ENCODE measurements at regions not wholly inside any gene's neighbourhood (a gene's known extent, or its start where the extent isn't known, plus 50 kb on each side); places are given as distances from the start of the nearest gene placed in this dataset.

DNA sequence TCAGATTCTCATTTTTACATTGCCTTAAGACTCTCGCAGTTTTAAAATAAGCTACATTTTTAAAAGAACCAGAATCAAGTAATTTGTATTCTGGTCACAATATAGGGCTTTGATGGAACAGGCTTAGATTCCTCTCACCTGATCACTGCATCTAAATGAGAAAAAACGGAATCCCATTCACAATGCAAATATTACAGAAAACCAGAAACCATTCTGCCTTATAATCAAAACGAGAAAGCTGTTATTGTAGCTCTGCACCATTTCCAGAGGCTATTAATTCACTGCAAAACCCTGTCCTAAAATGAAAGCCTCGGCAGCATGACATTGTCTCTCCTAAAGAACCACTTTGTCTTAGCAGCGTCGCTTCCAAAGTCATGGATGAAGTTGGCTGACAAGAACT is 116.1 kb upstream of the ZNF366 start:
- DNase-seq (ENCODE audit: low read depth in 2 of 3, low spot score in 2 of 3): no peak

DNA sequence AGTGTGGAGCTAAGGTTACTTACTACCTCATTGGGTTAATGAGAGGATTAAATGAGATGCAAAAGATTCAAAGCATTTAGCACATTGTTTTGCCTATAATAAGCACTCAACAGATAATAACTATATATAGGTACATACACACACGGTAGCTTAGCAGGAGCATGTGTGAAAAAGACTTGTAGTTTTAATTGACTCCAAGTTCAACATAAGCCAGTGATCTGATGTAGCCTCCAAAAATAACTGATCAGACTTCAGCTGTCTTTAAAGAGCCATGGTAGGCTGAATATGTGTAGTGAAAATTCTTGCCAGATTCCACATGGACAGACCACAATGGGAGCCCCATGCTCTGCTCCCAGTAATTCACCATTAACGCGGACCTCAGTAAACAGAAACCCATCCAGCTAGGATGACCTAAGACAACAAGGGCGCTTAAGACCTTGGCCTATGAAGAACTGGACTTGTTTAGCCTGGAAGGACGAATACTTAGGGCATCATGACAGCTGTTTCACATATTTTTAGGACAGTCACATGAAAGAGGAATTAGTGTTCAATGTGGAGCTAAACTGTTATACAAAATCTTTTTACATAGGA is 115.1 kb upstream of the ZNF366 start:
- DNase-seq (ENCODE audit: low read depth in 2 of 3, low spot score in 2 of 3): no peak

DNA sequence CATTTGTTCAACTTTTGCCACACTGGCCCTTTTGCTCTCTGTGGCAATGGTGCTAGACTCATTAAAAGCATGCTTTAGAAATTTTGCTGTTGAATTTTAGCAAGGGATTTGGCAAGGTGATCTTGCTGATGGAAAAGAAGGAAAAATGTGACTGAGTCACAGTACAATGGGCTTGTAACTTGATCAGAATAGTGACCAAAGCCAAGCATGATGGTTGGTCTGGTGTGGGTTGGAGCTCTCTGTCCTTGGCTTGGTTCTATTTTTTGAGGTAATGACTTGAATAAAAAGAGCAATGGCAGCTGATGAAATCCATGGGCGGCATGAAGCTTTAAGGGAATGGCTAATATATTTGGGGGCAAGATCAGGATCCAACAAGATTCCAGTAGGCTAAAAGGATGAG is 114.4 kb upstream of the ZNF366 start:
- DNase-seq (ENCODE audit: low read depth in 2 of 3, low spot score in 2 of 3): no peak

DNA sequence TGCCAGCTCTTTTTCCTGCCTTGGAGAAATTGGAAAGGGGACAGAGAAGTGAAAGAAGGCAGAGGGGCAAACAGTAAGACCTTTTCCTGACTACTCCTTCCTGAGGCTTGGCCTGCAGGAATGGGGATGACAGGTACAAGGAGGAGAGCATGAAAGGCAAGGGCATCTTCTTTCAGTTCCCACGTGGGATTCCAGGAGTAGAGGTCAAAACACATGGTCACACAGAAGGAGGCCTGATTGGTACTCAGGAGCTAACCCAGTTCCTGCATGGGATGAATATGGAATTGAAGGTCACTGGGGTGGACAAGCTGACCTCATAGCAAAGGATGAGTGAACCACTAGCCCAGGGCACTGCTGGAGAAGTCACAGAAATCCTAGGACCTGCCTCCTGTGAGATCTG is 112.5 kb upstream of the ZNF366 start:
- no peak for DNase-seq (ENCODE audit: low read depth in 2 of 3, low spot score in 2 of 3)

DNA sequence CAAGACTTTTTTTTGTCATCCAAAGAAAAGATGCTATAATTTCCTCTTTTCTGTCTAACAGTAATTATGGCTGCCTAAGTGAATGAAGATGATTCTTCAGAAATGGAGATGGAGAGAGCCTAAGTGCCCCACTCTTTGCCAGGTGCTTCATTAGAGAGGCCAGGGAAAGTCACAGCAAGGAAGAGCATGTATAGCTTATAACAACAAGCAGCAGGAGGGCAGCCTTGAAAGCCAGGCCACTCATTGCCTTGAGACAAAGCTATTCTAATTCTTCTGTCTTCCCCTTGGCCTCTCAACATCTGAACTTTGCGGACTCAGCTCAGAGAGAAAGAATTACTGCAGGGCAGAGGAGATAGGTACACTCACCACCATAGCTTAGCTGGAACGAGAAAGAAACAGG is 112.0 kb upstream of the ZNF366 start:
- DNase-seq (ENCODE audit: low read depth in 2 of 3, low spot score in 2 of 3): no peak

DNA sequence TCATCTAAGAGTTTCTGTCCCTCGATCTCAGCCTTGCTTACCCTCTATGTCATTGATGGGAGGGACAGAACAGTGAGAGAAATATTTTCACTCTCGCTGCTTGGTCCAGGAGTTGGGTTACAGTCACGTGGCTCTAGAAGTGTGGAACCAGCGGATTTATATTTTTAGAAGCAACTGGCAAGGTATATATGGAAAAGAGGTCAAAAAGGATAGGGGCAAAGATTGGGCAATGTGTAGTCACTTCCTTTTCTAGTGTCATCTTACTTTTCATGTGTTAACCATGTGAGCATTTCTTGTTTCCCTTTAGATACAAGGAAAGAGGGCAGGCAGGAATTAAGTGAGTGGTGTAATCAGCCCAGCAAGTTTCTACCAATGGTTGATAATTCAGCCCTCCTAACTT is 111.5 kb upstream of the ZNF366 start:
- DNase-seq (ENCODE audit: low read depth in 2 of 3, low spot score in 2 of 3): no peak

DNA sequence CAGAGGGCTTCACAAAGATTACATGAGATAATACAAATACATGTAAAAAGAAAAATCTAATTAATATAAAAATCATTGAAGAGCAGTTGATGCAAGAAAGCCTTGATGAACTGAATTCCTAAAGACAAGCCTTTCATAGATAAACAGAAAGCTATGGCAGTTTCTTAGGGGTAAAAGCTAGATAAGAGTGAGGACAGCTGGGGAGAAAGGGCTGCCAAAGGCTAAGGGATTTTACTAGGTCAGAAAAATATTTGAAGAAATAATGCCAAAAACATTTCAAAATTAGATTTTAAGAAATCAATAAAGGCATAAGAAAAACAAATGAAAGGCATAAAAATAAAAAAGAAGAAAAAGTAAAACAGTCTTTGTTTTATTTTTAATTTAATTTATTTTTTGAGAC is 107.9 kb upstream of the ZNF366 start:
- no peak for DNase-seq (ENCODE audit: low read depth in 2 of 3, low spot score in 2 of 3)

DNA sequence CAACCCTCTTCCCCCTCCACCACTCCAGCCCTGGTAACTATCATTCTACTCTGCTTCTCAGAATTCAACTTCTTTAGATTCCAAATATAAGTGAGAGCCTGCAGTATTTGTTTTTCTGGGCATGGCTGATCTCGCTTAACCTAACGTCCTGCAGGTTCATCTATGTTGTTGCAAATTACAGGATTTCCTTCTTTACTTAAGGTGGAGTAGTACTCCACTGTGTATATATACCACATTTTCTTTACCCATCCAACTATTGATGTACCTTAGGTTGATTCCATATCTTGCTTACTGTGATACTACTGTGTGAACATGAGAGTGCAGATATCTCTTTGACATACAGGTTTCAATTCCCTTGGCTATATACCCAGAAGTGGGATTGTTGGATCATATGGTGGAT is 106.3 kb upstream of the ZNF366 start:
- DNase-seq (ENCODE audit: low read depth in 2 of 3, low spot score in 2 of 3): no peak

DNA sequence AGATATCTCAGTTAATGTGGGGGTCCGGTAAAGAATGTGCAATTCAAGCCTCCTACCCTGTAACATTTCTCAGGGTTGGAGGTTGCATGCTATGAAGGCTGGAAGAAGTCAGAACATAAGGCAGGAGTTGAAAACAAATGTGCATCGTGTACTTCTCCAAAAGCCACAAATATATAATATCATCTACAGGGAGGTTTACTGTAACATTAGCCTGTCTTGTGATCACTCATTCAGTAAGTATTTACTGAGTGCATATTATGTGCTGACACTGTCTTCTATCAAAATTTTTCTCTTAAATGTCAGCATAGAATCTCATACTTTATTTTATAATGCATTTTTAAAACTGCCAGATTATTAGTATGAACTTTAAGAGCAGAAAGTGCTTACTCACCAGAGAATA is 105.6 kb upstream of the ZNF366 start:
- no peak for DNase-seq (ENCODE audit: low read depth in 2 of 3, low spot score in 2 of 3)

DNA sequence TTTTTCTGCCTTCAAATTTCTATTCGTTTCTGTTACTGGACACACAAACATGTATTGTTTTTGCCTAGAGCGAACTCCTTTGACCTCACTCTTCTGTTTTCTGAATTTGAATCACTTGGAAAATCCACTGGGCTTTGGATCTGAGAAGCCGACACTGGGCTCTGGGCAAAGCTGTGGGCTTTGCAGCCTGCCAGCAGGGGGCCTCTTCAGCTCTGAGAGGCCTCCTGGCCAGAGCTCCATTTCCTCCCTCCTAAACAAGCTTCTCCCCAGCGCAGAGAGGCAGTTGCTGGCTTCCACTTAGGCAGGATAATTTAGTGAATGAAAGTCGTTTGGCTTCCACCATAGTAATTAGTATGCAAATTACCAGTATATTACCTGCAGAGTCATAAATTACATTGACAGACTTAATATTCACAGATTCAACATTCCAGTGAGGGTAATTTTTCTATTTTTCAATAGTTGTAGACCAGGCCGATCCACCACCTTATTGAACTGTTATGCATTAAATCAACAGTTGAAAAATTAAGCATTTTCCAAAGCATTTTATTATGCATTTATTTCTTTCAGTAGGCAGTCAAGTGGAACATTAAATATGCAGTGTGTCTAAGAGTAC is 104.0 kb upstream of the ZNF366 start:
- DNase-seq (ENCODE audit: low read depth in 2 of 3, low spot score in 2 of 3): peak in 2 of 3 donors; percentile 57 to 70

DNA sequence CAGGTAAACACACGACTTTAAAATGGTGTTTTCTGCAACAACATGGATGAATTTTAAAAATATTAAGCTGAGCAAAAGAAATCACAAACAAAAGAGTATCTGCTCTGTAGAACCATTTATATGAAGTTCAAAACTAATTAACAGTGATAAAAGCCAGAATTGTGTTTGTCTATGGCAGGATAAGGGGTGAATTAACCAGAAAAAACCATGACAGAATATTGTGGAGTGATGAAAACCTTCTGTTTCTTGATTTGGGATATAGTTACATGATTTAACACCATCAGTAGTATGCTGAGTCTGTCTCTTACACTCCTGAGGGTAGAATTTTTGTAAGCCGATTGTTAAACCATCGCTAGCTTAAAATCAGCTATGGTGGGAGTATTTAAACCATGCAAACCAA is 101.7 kb upstream of the ZNF366 start:
- DNase-seq (ENCODE audit: low read depth in 2 of 3, low spot score in 2 of 3): no peak

DNA sequence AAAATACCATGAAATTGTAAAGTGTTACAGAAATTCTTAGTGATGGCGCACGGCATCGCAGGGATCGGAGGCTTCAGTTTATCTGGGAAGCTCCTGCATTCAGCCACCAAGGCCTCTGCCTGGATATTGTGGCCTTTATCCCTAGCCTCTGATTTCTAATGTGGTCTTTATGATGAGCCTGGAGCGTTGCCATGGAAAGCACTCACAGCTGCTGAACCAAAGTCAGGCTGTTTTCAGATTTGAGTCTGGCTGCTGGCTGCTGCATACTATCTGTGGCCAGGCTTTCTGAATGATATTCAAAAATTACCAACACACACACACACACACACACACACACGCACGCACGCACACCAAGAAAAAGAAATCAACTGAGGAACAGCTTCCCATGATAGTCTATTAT is 101.1 kb upstream of the ZNF366 start:
- no peak for DNase-seq (ENCODE audit: low read depth in 2 of 3, low spot score in 2 of 3)

DNA sequence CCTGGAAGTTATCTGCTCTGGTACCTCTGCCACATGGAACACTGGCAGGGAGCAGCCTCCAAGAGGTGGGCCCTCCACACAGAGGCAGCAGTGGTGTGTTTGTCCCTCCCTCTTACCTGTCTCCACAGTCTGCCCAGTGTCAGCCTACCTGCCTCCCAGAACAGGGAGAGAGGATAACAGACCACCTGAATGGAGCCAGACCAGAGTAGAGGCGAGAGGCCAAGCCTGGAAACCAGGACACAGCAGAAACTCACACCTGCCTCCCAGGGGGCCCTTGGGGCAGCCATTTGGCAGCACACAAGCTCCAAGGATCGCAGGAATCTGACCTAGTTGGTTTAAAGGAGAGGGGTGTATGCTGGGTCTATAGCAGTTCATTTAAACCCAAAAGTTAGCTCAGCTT is 100.2 kb upstream of the ZNF366 start:
- no peak for DNase-seq (ENCODE audit: low read depth in 2 of 3, low spot score in 2 of 3)

DNA sequence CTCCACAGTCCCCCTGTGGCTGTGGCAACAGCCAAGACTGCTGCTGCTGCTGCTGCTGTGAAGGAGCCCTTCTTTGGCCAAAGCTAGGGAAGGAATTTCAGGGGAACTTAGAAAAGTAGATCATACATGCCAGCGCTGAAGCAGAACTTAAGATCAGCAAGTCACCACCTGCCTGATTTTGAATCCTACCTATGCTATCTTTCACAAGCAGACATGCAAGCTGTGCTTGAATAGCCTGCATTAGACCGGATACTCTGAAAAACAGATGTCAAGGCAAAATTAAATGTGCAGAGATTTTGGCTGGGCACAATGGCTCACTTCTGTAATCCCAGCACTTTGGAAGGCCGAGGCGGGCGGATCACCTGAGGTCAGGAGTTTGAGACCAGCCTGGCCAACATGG is 99.3 kb upstream of the ZNF366 start:
- no peak for DNase-seq (ENCODE audit: low read depth in 2 of 3, low spot score in 2 of 3)

DNA sequence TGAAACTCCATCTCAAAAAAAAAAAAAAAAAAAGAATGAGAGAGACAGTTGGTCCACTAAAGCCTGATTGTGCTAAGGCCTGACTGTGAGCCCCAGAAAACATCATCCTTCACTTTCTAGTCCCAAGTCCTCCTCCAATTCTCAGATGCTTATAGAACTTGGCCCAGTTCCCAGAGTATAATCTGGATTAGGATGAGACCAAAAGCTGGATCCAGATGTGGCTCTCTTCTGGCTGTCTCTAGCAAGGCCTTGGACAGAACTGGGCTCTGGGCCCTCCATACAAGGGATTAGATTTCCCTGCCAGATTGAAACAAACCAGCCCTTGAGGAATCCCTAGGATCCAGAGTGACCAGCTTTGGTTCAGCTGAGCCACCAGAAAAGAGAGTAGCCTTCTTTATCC is 98.4 kb upstream of the ZNF366 start:
- DNase-seq (ENCODE audit: low read depth in 2 of 3, low spot score in 2 of 3): no peak

DNA sequence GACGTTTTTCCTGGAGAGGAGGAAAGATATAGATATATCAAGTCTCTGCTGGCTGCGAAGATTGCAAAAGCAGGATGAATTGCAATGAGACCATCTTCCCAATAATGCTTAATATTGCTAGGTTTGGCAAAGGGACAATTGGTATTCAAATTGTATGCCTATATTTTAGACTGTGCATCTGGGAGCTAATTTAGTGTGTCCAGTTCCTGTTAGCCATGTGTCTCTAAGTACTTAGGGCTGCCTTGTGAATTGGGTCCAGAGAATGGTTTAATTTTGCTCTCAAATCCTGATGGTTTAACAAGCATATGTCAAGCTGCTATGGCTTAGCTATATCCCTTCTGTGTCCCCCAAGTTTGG is 97.6 kb upstream of the ZNF366 start:
- no peak for DNase-seq (ENCODE audit: low read depth in 2 of 3, low spot score in 2 of 3)

DNA sequence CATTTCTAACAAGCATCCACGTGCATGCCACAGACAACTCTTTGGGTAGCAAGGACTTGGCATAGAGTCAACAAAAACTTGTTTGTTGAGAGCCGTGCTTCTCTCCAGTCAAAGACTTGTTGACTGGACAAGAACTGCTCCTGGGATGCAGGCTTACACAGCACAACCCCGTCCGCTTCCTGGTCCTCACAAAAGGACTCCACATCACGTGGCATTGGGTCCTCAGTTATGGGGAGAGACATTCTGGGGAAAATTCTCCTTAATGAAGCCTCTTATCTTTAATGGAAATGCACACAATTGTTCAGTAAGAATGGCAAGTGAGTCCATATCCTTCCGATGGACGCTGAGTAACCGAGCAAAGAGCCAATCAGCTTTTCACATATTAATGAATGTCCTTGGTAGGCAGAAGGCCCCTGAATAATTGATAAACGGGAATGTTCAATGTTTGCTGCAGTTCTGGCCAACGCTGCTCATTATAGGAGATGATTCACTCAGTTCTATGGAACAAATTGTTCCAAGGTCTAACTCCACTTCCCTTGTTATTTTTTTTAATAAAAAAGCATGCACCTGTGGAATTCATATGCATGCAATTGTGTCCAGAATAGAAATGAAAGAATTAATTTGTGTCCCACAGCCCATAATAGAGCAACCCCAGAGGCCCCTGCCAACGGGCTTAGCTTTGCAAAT is 97.0 kb upstream of the ZNF366 start:
- no peak for DNase-seq (ENCODE audit: low read depth in 2 of 3, low spot score in 2 of 3)

DNA sequence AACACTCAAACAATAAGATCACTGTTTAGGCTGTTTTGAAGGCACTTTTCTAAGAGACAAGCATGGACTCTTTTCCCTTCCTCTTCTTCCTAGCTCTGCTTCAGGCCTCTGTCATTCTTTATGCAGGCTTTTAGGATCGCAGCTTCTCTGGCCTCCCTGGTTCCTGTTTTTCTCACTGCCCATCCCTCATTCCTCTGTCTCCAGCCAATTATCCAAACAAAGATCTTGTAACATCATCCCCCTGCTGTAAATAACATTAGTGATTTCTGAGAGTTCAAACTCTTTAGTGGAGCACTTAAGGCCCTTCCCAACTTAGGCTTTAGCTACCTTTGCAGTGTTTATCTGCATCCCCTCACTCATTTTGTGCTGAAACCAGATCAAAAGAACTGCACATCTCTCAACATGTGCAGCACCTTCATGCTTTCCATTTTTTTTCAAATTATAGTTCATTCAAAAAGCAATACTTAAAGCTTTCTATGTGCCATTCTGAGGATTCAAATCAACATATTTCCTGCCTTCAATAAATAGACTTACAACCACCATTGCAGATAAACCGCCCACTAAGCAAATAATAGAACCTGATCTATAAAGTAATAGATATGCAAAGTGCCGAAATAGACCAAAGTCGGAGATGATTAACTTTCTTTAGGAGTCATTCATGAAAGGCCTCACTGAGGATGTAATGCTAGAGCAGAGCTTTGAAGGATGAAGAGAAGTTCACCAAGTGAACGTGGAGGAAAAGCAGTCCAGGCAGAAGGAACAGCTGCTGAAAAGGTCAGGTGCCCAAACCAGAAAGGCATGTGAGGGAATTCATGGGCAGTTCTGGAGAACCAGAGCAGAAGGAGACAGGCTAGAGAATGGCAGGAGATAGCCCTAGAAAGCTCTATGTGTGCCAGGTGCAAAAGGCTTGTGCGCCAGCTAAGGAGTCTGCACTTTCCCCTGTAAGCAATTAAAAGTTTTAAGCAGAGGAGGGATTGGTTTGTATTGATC is 95.8 kb upstream of the ZNF366 start:
- DNase-seq (ENCODE audit: low read depth in 2 of 3, low spot score in 2 of 3): no peak

DNA sequence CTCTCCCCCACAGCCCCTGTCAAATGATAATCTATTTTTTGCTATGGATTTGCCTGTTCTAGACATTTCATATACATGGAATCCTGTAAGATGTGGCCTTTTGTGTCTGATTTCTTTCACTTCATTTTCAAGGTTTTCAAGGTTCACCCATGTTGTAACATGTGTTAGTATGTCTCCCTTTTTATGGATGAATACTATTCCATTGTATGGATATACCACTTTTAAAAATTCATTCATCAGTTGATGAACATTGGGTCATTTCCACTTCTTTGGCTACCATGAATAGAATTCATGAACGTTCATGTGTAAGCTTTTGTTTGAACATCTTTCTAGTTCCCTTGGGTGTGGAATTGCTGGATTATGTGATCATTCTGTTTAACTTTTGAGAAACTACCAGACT is 94.7 kb upstream of the ZNF366 start:
- DNase-seq (ENCODE audit: low read depth in 2 of 3, low spot score in 2 of 3): no peak

DNA sequence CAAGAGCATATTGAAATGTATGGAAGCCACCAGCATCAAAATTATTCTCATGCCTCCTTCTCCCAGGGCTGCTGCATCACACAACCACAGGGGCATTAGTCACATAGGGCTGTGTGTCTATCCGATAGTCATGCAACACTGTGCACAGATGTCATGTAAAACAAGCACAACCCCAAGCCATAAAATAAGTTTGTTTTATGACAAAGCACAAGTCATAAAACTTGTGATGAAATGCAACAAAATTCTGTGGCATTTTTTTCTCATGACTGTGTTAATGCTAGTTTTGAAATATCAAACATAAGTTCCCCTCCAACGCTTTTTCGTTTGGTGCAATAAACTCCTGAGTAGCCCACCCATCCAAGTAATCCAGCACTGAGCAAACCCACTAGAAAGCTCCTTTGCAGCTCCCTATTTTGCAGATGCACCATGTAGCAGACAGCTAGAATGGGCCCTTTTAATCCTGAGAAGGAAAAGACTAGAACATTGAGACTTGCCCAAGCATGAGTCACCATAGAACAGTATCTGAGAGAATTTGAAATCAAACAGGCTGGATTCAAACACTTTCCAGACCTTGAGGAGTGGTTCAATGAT is 93.3 kb upstream of the ZNF366 start:
- DNase-seq (ENCODE audit: low read depth in 2 of 3, low spot score in 2 of 3): no peak
